ENCODE measurements at regions not wholly inside any gene's neighbourhood (a gene's known extent, or its start where the extent isn't known, plus 50 kb on each side); places are given as distances from the start of the nearest gene placed in this dataset.
"Not testable (repeated sequence)": the region's sequence is repeated elsewhere in the genome, so short reads cannot be mapped to it uniquely, and the experiment has no call there.

DNA sequence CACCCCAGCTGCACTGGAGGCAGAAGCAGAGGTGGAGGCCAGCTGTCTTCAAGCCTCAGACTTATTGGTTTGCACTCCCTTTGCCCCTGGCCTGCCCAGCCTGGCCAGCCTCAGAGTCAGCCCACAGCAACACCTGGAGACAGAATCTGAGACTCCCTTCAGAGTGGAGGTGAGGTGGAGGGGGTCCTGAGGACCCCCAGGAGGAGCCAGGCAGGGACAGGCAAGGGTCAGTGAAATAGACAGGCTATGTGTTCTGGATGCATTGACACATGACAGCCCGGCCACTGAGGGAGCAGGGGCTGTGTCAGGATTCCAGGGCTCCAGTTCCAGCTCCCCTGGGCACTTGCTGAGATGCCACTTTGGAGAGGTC lies 309.7 kb downstream of the MYCN start:
- no peak for FAIRE-seq

DNA sequence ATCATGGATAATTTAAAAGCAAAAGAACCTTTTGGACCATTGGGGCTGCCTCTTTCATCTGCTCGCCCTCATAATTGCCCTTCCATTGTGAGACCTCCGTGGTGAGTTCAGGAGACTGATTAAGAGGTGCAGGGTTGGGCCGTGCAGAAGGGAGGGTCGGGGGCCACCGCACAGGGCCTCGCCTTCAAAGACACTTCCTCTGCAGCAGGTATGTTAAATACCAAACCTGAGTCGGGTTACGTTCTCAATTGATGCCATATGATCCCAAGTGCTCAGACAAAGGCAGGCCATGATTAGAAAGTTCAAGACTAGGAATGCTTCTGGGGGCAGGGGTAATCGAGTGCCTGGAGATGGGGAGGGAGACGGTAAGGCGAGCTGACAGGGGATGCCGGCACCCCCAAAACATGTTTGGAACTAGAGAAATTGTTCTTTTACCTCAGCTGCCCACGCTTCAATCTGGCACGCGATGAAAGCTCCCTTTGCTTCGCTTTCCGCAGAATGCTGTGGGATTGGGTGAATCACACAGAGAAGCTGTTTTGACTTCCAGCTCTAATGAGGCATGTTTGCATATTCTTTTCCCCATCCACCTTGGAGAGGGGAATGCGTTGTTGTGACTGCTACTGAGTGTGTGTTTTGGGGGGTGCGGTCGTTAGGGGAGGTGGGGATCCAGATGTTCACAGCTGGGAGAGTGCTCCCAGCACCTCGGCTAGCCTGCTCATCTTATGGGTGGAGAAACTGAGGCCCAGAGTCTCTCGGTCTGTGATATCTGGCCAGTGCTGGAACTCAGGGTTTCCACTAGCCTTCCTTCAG lies 309.1 kb downstream of the MYCN start:
- no peak for FAIRE-seq

DNA sequence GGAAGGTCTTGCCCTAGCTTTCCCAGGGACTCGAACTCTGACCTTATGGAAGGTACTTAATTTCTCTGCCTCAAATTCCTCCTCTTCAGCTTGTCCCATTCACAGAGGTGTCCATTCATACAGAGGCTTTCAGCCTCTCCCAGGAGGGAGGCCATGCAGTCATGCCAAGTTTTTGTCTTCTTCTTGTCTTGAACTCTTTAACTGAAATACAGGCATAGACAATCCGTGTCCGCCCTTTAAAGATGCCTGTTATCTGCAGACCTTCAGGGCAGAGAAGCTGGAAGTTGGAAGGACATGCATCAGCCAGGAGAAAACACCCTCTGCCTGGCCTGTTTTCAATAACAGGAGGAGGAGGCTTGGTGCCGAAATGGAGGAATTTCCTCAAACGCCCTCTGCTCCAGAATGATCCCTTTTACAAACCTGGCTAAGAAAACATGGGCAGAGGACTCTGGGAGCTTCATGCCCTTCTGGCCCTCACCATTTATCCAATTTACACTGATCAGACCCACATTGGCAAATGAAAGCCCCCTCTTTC lies 308.3 kb downstream of the MYCN start:
- FAIRE-seq = no peak

DNA sequence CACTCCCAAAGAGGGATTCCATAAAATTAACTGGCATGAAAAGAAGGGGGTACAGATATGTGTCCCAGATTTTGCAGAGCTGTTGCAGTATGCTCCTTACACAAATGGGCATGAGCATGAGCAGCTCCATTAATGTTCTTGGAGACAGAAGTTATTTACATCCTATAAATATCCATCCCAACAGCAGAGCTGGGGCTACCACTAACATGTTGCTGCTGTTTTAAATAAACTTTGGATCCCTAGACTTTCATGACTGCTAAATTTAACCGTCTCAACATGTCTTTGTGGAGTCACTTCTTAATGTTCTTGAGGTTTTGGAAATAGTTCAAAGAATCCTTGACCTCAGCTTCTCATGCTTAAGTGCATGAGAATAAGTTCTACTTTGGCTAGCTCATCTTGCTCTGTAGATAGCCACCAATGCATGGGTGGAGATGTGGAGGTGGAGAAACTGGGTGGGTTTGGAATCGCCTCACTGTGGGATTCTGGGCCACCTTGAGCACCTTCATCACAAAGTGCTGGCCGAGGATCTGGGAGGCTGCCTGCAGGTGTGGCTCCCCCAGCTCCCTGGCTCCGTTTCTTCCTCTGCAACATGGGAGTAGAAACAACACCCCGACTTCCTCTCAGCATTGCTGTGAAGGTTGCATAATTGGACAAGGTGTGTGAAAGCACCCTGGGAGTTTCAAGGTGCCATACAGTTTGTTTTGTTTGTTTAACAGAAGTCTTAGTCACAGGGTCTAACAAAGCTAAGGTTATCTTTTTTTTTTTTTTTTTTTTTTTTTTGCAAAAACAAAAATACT lies 307.2 kb downstream of the MYCN start:
- FAIRE-seq = no peak

DNA sequence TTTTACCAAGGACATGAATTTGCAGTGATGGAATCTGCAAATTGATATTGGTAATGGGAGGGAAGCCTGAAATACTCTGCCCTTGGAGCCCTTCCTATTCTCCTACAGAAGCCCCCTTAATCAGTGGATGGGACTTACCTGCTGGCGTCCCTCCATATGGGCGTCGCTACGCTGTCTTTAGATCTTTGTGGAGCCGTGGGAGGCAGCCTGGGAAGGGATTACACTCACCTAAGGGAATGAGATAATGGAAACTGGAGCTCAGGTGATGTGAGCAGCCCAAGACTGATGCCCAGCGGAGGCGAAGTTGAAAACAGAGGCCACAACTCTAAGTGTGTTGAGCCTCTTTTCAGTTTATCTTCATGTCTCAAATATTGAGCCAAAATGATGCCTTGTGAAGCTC lies 306.6 kb downstream of the MYCN start:
- FAIRE-seq = no peak

DNA sequence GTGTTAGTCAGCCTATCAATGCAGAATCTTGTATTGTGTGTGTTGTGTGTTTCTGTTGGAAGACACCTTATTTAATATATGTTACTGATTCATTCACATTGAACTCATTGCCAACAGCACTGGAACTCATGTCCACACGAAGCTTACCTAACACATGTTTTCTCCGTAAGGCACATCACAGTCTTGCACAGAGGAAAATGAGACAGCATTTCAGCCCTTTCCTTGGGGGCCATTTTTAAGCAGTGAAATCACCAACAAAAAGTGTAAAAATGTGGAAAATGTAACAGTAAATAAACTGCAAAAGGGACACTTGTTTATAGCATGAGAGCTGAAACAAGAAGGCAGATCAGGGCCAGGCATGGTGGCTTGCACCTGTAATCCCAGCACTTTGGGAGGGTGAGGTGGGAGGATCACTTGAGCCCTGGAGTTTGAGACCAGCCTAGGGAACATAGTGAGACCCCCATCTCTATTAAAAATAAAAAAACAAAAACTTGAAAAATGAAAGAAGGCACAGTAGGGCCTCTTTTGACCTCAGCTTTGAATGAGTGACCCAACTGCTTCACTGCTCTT lies 306.0 kb downstream of the MYCN start:
- FAIRE-seq = no peak

DNA sequence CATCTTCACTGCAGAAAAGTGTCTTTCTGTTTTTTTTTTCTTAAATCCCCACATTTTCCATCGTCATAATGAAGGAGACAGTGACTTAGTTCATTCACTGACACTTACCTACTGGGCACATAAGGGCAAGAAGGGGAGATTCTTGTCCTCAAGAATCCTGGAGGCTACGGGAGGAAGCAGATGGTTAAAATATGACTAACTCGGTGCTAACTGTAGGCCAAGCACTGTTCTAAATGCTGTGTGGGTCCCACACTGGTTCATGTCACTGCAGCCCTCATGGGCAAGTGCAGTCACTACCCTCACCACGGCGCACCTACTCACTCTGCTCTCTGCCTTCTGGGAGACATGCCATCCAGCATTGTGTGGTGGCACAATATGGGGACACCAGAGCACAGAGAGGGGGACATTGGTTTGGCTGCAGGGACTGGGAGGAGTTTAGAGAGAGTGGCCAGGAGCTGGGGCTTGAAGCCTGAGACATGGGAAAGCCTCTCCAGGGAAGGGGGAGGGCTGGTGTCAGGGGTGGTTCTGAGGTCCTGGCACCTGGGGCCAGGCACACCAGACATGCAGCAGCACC lies 305.2 kb downstream of the MYCN start:
- FAIRE-seq = no peak

DNA sequence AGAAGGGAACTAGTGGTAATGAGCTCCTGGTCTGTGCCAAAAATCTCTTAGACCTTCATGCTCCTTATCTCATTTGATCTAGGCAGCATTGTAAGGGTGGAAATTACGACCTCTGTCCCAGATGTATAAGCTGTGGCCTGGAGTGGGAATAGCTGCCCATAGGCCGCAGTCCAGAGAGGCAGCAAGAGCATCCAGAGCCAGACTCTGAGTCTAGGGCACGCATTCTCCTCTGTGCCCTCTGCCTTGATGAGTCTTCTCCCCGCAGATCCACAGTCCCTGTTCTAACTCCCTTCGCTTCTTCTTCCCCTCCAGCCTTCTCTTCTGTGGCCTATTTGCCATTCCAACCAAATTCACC lies 304.6 kb downstream of the MYCN start:
- FAIRE-seq = no peak

DNA sequence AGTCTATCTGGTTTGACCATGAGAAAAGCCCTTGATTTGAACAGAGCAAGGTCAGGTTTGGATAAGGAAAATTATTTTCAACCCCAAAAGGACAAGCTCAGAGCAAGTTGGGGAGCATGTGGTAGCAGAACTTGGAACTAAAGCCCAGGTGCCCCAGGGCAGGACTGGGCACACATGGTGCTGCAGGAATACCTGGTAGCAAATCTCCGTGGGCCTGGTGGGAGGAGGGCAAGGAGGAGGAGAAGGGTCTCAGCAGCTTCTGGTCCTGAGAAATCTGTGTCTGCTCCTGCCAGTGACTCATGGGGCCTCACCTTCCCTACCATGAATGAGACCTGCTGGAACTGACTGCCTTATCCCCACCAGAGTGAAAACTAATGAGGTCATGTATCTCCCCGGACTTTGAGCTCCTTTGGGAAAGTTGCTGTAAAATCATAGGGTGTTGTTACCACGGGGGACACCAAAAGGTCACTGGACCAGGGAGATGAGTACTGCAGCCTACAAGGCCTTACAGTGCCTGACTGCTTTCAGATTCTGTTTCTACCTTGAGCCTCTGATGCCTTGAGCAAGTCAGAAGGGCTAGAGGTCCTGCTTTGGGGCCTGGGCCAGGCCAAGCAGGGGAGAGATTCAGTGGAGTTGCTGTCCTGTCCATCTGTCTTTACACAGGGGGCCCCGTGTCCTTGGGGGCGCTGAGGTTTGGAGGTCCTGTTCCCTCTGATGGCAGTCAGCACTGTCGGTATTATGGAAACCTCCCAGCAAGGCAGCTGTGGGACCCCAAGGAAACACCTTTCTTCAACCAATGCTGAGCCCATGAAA lies 304.0 kb downstream of the MYCN start:
- FAIRE-seq = no peak

DNA sequence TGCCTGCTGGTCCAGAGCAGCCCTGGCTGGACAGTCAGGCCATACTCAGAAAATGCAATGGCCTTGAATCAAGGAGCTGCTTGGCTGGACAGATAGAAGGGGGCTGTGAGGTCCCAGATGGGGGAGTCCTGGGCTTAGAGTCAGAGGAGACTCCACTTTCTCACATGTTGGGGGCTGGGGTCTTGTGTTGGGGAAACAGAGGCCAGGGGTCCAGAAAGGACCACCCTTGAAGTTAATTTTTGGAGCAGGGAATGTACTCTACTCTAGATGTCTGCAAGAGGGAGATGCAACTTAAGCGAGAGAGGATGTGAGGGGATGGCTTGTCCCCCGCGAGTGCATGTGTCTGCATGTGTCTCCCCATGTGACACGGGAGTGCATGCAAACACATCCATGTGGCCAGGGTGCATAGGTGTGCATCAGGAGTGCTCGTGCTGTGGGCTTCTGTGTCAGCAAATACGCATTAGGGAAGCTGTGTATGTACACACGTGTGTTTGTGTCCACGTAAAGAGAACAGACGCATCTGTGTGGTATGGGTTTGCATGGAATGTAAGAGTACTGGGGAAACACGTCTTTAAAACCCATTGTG lies 303.2 kb downstream of the MYCN start:
- FAIRE-seq = no peak

DNA sequence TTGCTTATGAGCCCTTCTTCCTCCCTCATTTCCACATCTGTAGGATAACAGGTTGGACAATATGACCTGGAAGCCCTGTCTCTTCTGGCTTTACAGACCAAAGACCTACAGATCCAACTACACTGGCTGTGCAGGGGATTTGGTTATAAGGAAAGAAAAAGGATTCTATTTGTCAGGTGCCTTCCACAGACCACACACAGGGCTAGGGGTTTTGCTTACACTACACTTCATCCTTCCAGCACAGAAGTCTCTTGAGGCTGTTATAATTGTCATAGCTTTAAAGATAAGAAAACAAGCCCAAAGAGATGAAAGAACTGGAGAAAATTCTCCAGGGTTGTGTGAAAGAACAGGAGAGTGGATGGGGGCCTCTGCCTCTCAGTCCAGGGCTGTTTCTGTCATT lies 302.6 kb downstream of the MYCN start:
- FAIRE-seq = no peak

DNA sequence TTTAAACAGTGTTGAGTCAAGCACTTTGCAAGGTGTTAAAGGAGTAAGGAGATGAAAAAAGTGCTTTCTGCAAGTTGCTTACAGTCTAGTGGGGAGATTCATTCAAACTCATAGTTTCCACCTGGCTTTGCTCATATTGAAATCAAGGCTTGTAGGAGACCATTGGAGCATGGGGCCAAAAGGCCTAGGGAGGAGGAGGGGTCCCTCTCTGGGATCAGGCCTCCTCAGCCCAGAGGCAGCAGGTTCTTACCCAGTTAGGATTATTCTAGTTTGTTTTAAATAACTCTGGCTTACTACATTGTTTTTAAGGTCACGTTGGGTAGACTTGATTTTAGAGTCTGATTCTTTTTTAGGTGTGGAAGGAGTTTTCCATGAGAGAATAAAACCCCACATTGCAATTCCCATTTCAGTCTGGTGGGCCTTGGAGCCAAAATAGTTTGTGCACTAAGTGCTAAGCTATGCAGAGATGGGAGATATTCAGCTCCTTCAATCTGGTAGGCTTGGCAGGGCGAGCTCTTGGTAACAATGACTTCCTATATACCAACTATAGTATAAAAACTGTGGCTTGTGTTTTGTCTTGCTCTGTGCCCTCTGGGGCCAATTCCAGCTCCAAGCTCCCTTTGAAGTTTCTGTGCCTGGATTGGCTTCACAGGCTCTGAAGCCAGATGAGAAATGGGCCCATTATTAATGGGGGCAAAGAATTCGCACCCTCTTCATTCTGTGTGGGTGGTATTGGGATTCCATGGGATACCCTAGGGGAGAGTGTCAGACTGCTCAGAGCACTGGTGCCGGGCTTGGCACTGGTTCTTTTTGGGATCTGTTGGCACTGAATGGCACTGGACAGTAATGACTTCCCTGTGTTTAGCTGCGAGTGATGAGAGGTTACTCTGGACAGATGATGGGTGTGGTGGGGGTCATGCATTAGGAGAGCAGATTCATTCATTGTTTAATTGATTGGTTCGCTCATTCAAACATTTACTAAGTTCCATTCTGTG lies 301.1 kb downstream of the MYCN start:
- no peak for FAIRE-seq

DNA sequence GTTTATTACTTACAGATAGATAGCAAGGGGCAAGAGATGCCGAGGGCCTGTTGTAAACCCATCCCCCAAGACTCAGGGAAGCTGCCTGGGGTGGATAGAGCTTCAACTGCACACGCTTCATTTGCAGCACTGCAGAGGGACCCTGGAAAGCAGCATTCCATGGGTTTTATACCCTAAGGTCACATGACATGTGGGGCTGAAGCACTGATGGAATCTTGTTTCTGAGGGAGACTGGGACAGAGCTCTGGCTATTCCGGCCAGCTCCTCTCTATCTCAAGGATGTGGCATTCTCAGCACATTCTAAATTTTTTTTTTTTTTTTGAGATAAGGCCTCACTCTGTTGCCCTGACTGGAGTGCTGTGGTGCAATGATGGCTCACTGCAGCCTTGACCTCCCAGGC lies 300.1 kb downstream of the MYCN start:
- FAIRE-seq = no peak

DNA sequence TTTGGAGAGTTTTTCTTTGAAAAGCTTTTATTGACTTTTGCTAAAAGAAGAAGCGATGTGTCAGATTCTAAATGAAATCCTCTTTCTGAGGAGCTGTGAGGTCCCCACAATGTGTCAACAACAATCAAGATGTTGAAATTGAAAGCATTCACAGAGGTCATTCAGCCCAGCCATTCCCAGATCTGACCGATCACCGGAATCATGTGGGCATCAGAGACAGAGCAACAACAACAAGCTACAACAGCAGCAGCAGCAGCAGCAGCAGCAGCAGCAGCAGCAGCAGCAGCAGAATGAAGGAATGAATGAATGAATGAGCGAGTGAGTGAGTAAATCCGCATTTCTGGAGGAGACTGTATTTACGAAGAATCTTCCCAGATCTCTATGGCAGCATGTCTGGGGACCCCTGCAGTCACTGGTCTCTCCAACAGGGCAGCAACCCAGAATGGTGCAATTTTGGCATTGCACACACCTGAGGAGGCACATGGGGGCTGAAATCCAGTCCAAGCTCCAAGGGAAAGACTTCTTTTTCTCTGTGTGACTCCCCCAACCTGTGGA lies 299.0 kb downstream of the MYCN start:
- FAIRE-seq = no peak

DNA sequence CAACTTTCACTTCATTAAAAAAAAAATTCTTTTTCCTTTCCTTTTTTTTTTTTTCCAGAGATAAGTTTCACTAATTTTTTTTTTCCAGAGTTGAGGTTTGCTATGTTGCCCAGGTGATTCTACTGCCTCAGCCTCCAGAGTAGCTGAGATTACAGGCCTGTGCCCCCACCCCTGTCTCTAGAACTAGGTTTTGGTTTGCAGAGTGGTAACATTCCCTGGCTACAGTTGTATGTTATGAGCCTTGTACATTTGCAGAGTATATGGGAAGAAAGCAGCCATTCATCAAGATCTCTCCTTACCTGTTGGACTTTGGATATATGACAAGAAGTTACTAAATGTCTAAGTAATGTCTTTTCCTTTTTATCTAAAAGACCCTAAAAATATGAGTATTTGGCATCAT lies 298.4 kb downstream of the MYCN start:
- FAIRE-seq = no peak

DNA sequence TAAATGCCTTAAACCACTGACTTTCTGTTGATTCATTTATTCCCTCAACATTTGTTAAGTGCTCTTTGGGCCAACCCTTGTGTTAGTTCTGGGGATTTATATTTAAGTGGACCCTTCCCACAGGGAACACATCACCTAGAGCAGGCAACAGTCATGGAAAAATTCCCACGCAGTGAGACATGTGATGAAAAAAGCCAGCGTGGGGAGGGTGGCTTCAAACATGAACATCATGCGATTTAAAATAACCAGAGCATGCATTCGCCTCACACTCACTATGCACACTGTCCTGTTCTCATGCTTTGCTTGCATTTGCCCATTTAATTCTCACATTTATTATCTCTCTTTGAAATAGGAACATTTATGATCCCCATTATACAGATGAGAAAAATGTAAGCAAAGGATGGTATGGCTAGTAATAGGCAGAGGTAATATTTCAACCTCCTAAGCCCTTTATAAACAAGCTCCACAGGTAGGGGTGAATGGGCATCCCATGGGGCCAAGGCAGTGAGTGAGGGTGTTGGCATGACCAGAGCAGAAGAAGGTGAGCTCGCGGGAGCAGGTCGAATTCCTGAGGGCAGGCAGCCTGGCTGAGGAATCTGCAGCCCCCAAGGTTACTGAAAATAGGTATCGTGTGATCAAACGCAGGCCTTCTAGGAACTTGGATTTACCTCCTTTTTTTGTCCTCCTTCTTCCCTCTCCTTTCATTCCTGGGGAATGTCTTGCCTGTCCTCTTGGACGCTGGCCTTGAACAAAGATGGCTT lies 297.8 kb downstream of the MYCN start:
- no peak for FAIRE-seq

DNA sequence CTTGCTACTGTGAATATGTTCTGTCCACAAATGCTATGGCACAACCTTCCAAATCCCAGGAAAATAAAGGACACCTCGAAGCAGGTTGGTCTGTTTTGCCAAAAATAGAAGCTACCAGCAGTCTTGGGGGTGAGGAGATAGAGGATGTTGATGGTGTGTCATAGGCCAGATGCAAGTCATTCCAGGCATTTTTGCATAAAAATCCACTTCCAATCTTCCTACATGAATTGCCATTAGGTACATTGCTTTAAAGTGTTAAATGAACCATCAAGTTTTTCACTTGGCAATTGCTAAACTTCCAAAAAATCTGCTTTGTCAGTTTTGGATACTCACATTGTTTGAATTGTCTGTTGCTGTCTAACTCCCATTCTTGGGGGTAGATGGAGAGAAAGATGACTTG lies 295.4 kb downstream of the MYCN start:
- FAIRE-seq = no peak

DNA sequence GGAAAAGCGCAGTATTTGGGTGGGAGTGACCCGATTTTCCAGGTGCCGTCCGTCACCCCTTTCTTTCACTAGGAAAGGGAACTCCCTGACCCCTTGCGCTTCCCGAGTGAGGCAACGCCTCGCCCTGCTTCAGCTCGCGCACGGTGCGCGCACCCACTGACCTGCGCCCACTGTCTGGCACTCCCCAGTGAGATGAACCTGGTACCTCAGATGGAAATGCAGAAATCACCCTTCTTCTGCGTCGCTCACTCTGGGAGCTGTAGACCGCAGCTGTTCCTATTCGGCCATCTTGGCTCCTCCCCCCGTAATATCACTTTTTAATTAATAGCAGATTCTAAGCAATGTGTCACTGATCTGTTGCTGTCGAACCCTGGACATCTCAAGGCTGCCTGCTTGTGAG lies 294.9 kb downstream of the MYCN start:
- not testable (repeated sequence) for FAIRE-seq

DNA sequence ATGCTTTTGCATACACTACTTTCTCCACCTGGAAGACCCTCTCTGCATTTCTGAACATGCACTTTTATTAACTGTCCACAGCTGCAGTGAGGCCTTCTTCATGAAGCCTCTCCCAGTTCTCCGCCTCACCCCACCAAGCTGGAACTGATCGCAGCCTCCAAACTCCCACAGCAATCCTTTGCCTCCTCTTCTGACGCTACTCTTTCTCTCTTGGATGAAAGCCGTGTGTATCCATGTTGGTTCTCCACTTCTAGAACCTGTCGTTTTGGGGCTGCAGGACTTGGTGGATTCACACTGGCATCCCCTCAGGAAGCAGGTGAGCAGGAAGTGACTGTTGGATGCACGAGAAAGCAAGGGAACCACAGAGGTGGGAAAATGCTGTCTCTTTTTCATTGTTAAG lies 288.6 kb downstream of the MYCN start:
- FAIRE-seq = no peak

DNA sequence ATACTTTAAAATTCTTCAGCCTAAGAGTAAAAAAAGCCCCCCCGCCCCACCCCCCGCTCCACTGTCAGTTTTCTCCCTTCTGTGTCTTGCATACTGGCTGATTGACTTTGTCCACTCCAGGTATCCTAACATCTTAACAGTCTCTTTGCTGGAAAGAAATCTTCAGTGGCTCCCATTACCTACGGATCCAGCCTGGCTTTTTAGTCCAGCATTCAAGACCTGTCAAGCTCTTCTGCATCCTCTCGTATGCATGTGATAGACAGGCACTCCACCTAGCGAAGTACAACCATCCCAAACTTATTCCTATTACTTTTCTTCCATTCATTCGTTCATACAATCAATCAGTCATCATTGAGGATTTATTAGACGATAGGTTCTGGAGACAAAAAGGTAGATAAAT lies 288.1 kb downstream of the MYCN start:
- no peak for FAIRE-seq
